Ectodermal cell (in vitro differentiated cells): ENCODE measurements at regions not wholly inside any gene's neighbourhood (a gene's known extent, or its start where the extent isn't known, plus 50 kb on each side); places are given as distances from the start of the nearest gene placed in this dataset.
"Not testable (repeated sequence)": the region's sequence is repeated elsewhere in the genome, so short reads cannot be mapped to it uniquely, and the experiment has no call there.

Experiments used
- H3K27ac ChIP-seq: 2 replicates; pipeline ENCODE4 v1.7.0; 2013; ENCODE audit warnings: mild to moderate bottlenecking, low read depth, low read length; ENCODE audit not compliant: insufficient read depth, poor library complexity, severe bottlenecking
- H3K27me3 ChIP-seq: 2 replicates; pipeline ENCODE4 v1.7.0; 2013; ENCODE audit warnings: mild to moderate bottlenecking, low read length; ENCODE audit not compliant: insufficient read depth, control insufficient read depth, poor library complexity, severe bottlenecking
- H3K36me3 ChIP-seq: one replicate; pipeline ENCODE4 v1.7.0; 2013; ENCODE audit warnings: low read length; ENCODE audit not compliant: control insufficient read depth, insufficient read depth
- H3K4me1 ChIP-seq: one replicate; pipeline ENCODE4 v1.7.0; 2013; ENCODE audit warnings: low read length; ENCODE audit not compliant: control insufficient read depth, insufficient read depth
- H3K4me3 ChIP-seq: 2 replicates; pipeline ENCODE4 v1.7.0; 2013; ENCODE audit warnings: low read depth, low read length, control low read depth; ENCODE audit not compliant: insufficient read depth
- H3K9me3 ChIP-seq: 2 replicates; pipeline ENCODE4 v1.7.0; 2013; ENCODE audit warnings: mild to moderate bottlenecking, low read length, moderate library complexity; ENCODE audit not compliant: control insufficient read depth
- WGBS, 2 experiments: methylation state at CpG; one replicate each; pipeline ENCODE4 v1.1.7; 2013; ENCODE audit warnings: missing lambda C conversion rate in 2 of 2; 5-methylcytosine and 5-hydroxymethylcytosine counted together

- WGBS, 2 experiments = 29 to 73% methylated on average over 1 of the region's 1 CpG
Observed at GRCh38 chr6:23547851-23548250, 578.2 kb upstream of the NRSN1 start.

GRCh38 chr6:23554953-23555352 lies 571.1 kb upstream of the NRSN1 start:
- H3K4me3 ChIP-seq, H3K27me3 ChIP-seq, H3K36me3 ChIP-seq, H3K27ac ChIP-seq, H3K4me1 ChIP-seq, H3K9me3 ChIP-seq: not testable (repeated sequence)
- WGBS, 2 experiments = 89 to 93% methylated on average over 1 of the region's 1 CpG

More at GRCh38 chr6:23547851-23548250, 578.2 kb upstream of the NRSN1 start:
- H3K27me3 ChIP-seq = no peaks in the 10 kb centered on the region
- no peak overlapping the region for H3K27ac ChIP-seq
- H3K9me3 ChIP-seq = no peaks in the 10 kb centered on the region
- no peaks in the 10 kb centered on the region for H3K36me3 ChIP-seq
- no peaks in the 10 kb centered on the region for H3K4me1 ChIP-seq
- no peak overlapping the region for H3K4me3 ChIP-seq

GRCh38 chr6:23559587-23560343 lies 566.2 kb upstream of the NRSN1 start:
- Histone ChIP-seq H3K4me3 (no peak overlapping the region), H3K4me1 (no peaks in the 10 kb centered on the region), H3K36me3 (no peaks in the 10 kb centered on the region), H3K9me3 (no peaks in the 10 kb centered on the region), H3K27ac (no peak overlapping the region), H3K27me3 (no peaks in the 10 kb centered on the region)
- WGBS, 2 experiments = 89 to 93% methylated on average over 9 of the region's 9 CpGs

- no peaks in the 10 kb centered on the region for H3K36me3 ChIP-seq
- 85 to 88% methylated on average over 1 of the region's 1 CpG for WGBS, 2 experiments
- H3K4me1 ChIP-seq = no peaks in the 10 kb centered on the region
- H3K27ac ChIP-seq = no peak overlapping the region
- H3K27me3 ChIP-seq = no peaks in the 10 kb centered on the region
- no peak overlapping the region for H3K4me3 ChIP-seq
- H3K9me3 ChIP-seq = no peaks in the 10 kb centered on the region
Observed at GRCh38 chr6:23561732-23562131, 564.3 kb upstream of the NRSN1 start.

GRCh38 chr6:23562554-23562953 lies 563.5 kb upstream of the NRSN1 start:
- Histone ChIP-seq H3K9me3 (no peaks in the 10 kb centered on the region), H3K36me3 (no peaks in the 10 kb centered on the region), H3K4me1 (no peaks in the 10 kb centered on the region), H3K27ac (no peak overlapping the region), H3K27me3 (no peaks in the 10 kb centered on the region), H3K4me3 (no peak overlapping the region)
- 73 to 82% methylated on average over 3 of the region's 3 CpGs for WGBS, 2 experiments

- Histone ChIP-seq H3K27me3 (no peaks in the 10 kb centered on the region), H3K9me3 (no peaks in the 10 kb centered on the region), H3K27ac (no peak overlapping the region), H3K4me3 (no peak overlapping the region), H3K4me1 (no peaks in the 10 kb centered on the region), H3K36me3 (no peaks in the 10 kb centered on the region)
- 92 to 100% methylated on average over 2 to 3 of the region's 3 CpGs for WGBS, 2 experiments
Observed at GRCh38 chr6:23563323-23563722, 562.7 kb upstream of the NRSN1 start.

- H3K27ac ChIP-seq = no peak overlapping the region
- H3K36me3 ChIP-seq = no peaks in the 10 kb centered on the region
- WGBS, 2 experiments = 96 to 97% methylated on average over 4 of the region's 4 CpGs
- no peaks in the 10 kb centered on the region for H3K4me1 ChIP-seq
- no peaks in the 10 kb centered on the region for H3K27me3 ChIP-seq
- H3K4me3 ChIP-seq = no peak overlapping the region
- H3K9me3 ChIP-seq = no peaks in the 10 kb centered on the region
Observed at GRCh38 chr6:23566418-23566817, 559.6 kb upstream of the NRSN1 start.

- Histone ChIP-seq H3K4me3 (no peak overlapping the region), H3K27ac (no peak overlapping the region), H3K36me3 (no peaks in the 10 kb centered on the region), H3K9me3 (no peaks in the 10 kb centered on the region), H3K4me1 (no peaks in the 10 kb centered on the region), H3K27me3 (no peaks in the 10 kb centered on the region)
- 80 to 100% methylated on average over 1 of the region's 1 CpG for WGBS, 2 experiments
Observed at GRCh38 chr6:23568292-23568691, 557.7 kb upstream of the NRSN1 start.

- WGBS, 2 experiments = 90 to 91% methylated on average over 5 of the region's 5 CpGs
- Histone ChIP-seq H3K9me3 (no peaks in the 10 kb centered on the region), H3K36me3 (no peaks in the 10 kb centered on the region), H3K27me3 (no peaks in the 10 kb centered on the region), H3K4me3 (no peak overlapping the region), H3K4me1 (no peaks in the 10 kb centered on the region), H3K27ac (no peak overlapping the region)
Observed at GRCh38 chr6:23584134-23584763, 541.8 kb upstream of the NRSN1 start.

GRCh38 chr6:23587582-23587981 lies 538.4 kb upstream of the NRSN1 start:
- H3K9me3 ChIP-seq = no peaks in the 10 kb centered on the region
- no peak overlapping the region for H3K4me3 ChIP-seq
- H3K36me3 ChIP-seq = no peaks in the 10 kb centered on the region
- H3K27me3 ChIP-seq = no peaks in the 10 kb centered on the region
- H3K27ac ChIP-seq = no peak overlapping the region
- H3K4me1 ChIP-seq = no peaks in the 10 kb centered on the region
- WGBS, 2 experiments = 92 to 93% methylated on average over 1 of the region's 1 CpG
